CD14-positive monocyte (primary cell): ENCODE measurements at regions not wholly inside any gene's neighbourhood (a gene's known extent, or its start where the extent isn't known, plus 50 kb on each side); places are given as distances from the start of the nearest gene placed in this dataset.

Experiments used
- DNase-seq, 3 donors: peaks; one replicate each; pipeline ENCODE4 v3.0.0-alpha.2; 2011 to 2022
- H2AFZ ChIP-seq: 2 replicates; pipeline ENCODE4 v1.6.0; 2012; ENCODE audit warnings: mild to moderate bottlenecking, low read depth, low read length, inconsistent platforms; ENCODE audit not compliant: insufficient read depth, poor library complexity, severe bottlenecking
- H3K27ac ChIP-seq, 2 donors: 1 replicate in 1 of 2; 2 replicates in 1 of 2; pipeline ENCODE4 v1.5.1; 2012 to 2013; ENCODE audit warnings: low read length in 2 of 2, control low read depth in 1 of 2, inconsistent platforms in 1 of 2, low read depth in 1 of 2, mild to moderate bottlenecking in 1 of 2
- H3K27me3 ChIP-seq, 2 donors: one replicate each; pipeline versions ENCODE4 v1.6.0 to v1.6.1; 2011 to 2013; ENCODE audit warnings: low read length in 2 of 2; ENCODE audit not compliant: control insufficient read depth in 2 of 2, insufficient read depth in 2 of 2
- H3K36me3 ChIP-seq, 2 donors: replicated peaks in 1 of 2; 1 replicate in 1 of 2; 2 replicates in 1 of 2; pipeline versions ENCODE4 v1.5.1 to v1.6.1; 2012 to 2013; ENCODE audit warnings: low read length in 2 of 2, control low read depth in 1 of 2, inconsistent platforms in 1 of 2, mild to moderate bottlenecking in 1 of 2; ENCODE audit not compliant: insufficient read depth in 2 of 2, control insufficient read depth in 1 of 2
- H3K4me1 ChIP-seq, 2 donors: 1 replicate in 1 of 2; 2 replicates in 1 of 2; pipeline versions ENCODE4 v1.5.1 to v1.6.1; 2012 to 2013; ENCODE audit warnings: low read length in 2 of 2, control low read depth in 1 of 2, inconsistent platforms in 1 of 2, mild to moderate bottlenecking in 1 of 2, moderate library complexity in 1 of 2; ENCODE audit not compliant: insufficient read depth in 2 of 2, control insufficient read depth in 1 of 2
- H3K4me2 ChIP-seq: replicated peaks from 2 replicates; pipeline ENCODE3; 2012; ENCODE audit warnings: low read length, moderate library complexity, mild to moderate bottlenecking; ENCODE audit not compliant: poor library complexity, severe bottlenecking; ENCODE audit errors: extremely low read depth
- H3K4me3 ChIP-seq, 3 experiments: fragments of 200-600 bp in 1 of 3; sonication (generic) in 1 of 3; replicated peaks in 1 of 3; 1 replicate in 2 of 3; 2 replicates in 1 of 3; pipeline ENCODE4 v1.5.1; 2011 to 2013; ENCODE audit warnings: low read length in 3 of 3, mild to moderate bottlenecking in 3 of 3, control low read depth in 2 of 3, low read depth in 2 of 3, inconsistent platforms in 1 of 3, moderate library complexity in 1 of 3
- H3K79me2 ChIP-seq: 2 replicates; pipeline ENCODE4 v1.6.0; 2012; ENCODE audit warnings: mild to moderate bottlenecking, control low read depth, inconsistent platforms, low read length, moderate library complexity; ENCODE audit not compliant: insufficient read depth
- H3K9ac ChIP-seq: 2 replicates; pipeline ENCODE4 v1.6.0; 2017; ENCODE audit warnings: low read length, mild to moderate bottlenecking; ENCODE audit not compliant: insufficient read depth, poor library complexity, severe bottlenecking
- H3K9me3 ChIP-seq, 2 donors: replicated peaks in 1 of 2; 1 replicate in 1 of 2; 2 replicates in 1 of 2; pipeline versions ENCODE4 v1.5.1 to v1.6.1; 2012 to 2013; ENCODE audit warnings: low read length in 2 of 2, control low read depth in 1 of 2; ENCODE audit not compliant: control insufficient read depth in 1 of 2, insufficient read depth in 1 of 2
- H4K20me1 ChIP-seq: 2 replicates; pipeline ENCODE4 v1.6.0; 2012; ENCODE audit warnings: mild to moderate bottlenecking, low read length, control low read depth, moderate library complexity; ENCODE audit not compliant: insufficient read depth
- H3K27ac Mint-ChIP-seq, 7 donors: one replicate each; pipeline ENCODE4 v1.8.0; 2020; ENCODE audit warnings: mild to moderate bottlenecking in 7 of 7, mixed read lengths in 7 of 7, moderate library complexity in 6 of 7, inconsistent platforms in 2 of 7
- H3K27me3 Mint-ChIP-seq, 3 donors: one replicate each; pipeline ENCODE4 v1.8.0; 2021 to 2022; ENCODE audit warnings: low read depth in 3 of 3, mild to moderate bottlenecking in 3 of 3, mixed read lengths in 3 of 3, moderate library complexity in 3 of 3, inconsistent platforms in 1 of 3
- H3K36me3 Mint-ChIP-seq, 2 donors: one replicate each; pipeline ENCODE4 v1.8.0; 2020; ENCODE audit warnings: mixed read lengths in 2 of 2, inconsistent platforms in 1 of 2, mild to moderate bottlenecking in 1 of 2
- H3K4me1 Mint-ChIP-seq: one replicate; pipeline ENCODE4 v1.8.0; 2020; ENCODE audit warnings: mild to moderate bottlenecking, mixed read lengths
- H3K4me3 Mint-ChIP-seq, 2 donors: one replicate each; pipeline ENCODE4 v1.8.0; 2020; ENCODE audit warnings: mild to moderate bottlenecking in 2 of 2, mixed read lengths in 2 of 2, moderate library complexity in 1 of 2
- H3K9me3 Mint-ChIP-seq, 7 donors: one replicate each; pipeline ENCODE4 v1.8.0; 2020 to 2022; ENCODE audit warnings: mixed read lengths in 7 of 7, mild to moderate bottlenecking in 6 of 7, moderate library complexity in 6 of 7, inconsistent platforms in 2 of 7
- CTCF ChIP-seq: fragments of 200-600 bp; IDR thresholded peaks from one replicate; pipeline ENCODE4 v1.8.0; 2022; ENCODE audit warnings: antibody characterized with exemption, mild to moderate bottlenecking
- WGBS: methylation state at CpG from one replicate; pipeline ENCODE4 v1.1.5; 2013; ENCODE audit warnings: missing lambda C conversion rate; ENCODE audit not compliant: insufficient coverage; 5-methylcytosine and 5-hydroxymethylcytosine counted together
- intact Hi-C, 2 donors: fragments of 100-400 bp; cut with micrococcal nuclease; formaldehyde crosslinking; loops; one replicate each; pipeline versions ENCODE4 v1.15.0 to v1.15.1; 2023

GRCh38 chr3:103510760-103511159, 1075.9 kb downstream of the ZPLD1 start:
- WGBS, result no CpG with 5 or more reads among the region's 2 CpGs
- Histone ChIP-seq H3K4me3 (no peak overlapping the region), H3K4me2 (no peak overlapping the region), H2AFZ (no peak overlapping the region), H3K27ac (no peak overlapping the region), H3K36me3 (no peaks in the 10 kb centered on the region), H3K9me3 (peaks cover 0 to 17% of the 10 kb centered on the region in 2 donors), H3K4me1 (no peaks in the 10 kb centered on the region), H3K9ac (no peak overlapping the region), H3K79me2 (no peaks in the 10 kb centered on the region), H3K27me3 (no peaks in the 10 kb centered on the region), H4K20me1 (no peaks in the 10 kb centered on the region)
- no peak for DNase-seq
- H3K27me3 Mint-ChIP-seq, result no peaks in the 10 kb centered on the region
- peaks cover 2 to 15% (median 7%) of the 10 kb centered on the region in 7 donors for H3K9me3 Mint-ChIP-seq
- H3K27ac Mint-ChIP-seq, result no peak overlapping the region
- no peak for TF ChIP-seq CTCF
- no peak overlapping the region for H3K4me3 Mint-ChIP-seq
- H3K4me1 Mint-ChIP-seq, result no peaks in the 10 kb centered on the region
- intact Hi-C loops, result no loop called here
- no peaks in the 10 kb centered on the region for H3K36me3 Mint-ChIP-seq

DNA sequence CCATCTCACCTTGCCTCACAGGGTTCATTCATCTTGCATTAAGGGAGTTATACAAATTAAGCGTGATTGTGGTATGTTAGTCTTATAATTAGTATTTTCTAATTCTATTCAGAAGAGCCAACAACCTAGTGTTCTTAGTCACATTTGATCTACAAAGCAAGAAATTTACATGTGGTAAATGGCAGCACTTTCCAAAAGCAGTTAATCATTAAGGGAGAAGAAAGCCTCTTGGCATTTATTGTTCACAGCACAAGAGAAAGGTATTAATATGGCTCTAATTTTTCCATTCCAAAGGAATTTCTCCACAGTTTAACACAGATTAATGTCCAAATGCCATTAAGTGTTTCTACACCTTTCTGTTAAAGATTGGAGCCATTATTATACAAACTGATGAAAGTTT, 1077.1 kb downstream of the ZPLD1 start:
- Histone ChIP-seq H3K4me3 (no peak overlapping the region), H3K79me2 (no peaks in the 10 kb centered on the region), H3K4me1 (no peaks in the 10 kb centered on the region), H3K4me2 (no peak overlapping the region), H2AFZ (no peak overlapping the region), H3K27ac (no peak overlapping the region), H3K36me3 (no peaks in the 10 kb centered on the region), H4K20me1 (no peaks in the 10 kb centered on the region), H3K9ac (no peak overlapping the region), H3K27me3 (no peaks in the 10 kb centered on the region), H3K9me3 (peaks cover 0 to 17% of the 10 kb centered on the region in 2 donors)
- peaks cover 0 to 12% (median 7%) of the 10 kb centered on the region in 7 donors for H3K9me3 Mint-ChIP-seq
- no peak overlapping the region for H3K4me3 Mint-ChIP-seq
- no CpG with 5 or more reads among the region's 1 CpG for WGBS
- DNase-seq, result no peak
- H3K36me3 Mint-ChIP-seq, result no peaks in the 10 kb centered on the region
- intact Hi-C loops, result no loop called here
- H3K27ac Mint-ChIP-seq, result no peak overlapping the region
- H3K4me1 Mint-ChIP-seq, result no peaks in the 10 kb centered on the region
- no peaks in the 10 kb centered on the region for H3K27me3 Mint-ChIP-seq
- TF ChIP-seq CTCF, result no peak
